ENCODE measurements at regions not wholly inside any gene's neighbourhood (a gene's known extent, or its start where the extent isn't known, plus 50 kb on each side); places are given as distances from the start of the nearest gene placed in this dataset.

GRCh38 chr11:81365496-81365895 lies 1368.2 kb downstream of the FAM181B start:
- DNase-seq (no peak), ATAC-seq (ENCODE audit: insufficient read depth, low FRiP score) (no peak)
- Histone ChIP-seq H3K27me3 (ENCODE audit: control insufficient read depth in 3 of 3, insufficient read depth in 3 of 3, low read length in 2 of 3) (no peaks in the 10 kb centered on the region), H3K4me3 (no peak overlapping the region), H3K9ac (ENCODE audit: insufficient read depth in 1 of 2, low read length in 2 of 2) (no peak overlapping the region), H3K27ac (ENCODE audit: low read depth in 1 of 2, low read length in 1 of 2) (no peak overlapping the region), H3K36me3 (ENCODE audit: control insufficient read depth in 4 of 4, insufficient read depth in 4 of 4, low read length in 4 of 4) (no peaks in the 10 kb centered on the region), H3K4me1 (ENCODE audit: control insufficient read depth in 5 of 5, insufficient read depth in 5 of 5, low read length in 5 of 5) (no peaks in the 10 kb centered on the region), H3K9me3 (ENCODE audit: control insufficient read depth in 4 of 4, insufficient read depth in 3 of 4, low read length in 3 of 4) (peaks cover 0 to 3% (median 0%) of the 10 kb centered on the region in 4 donors)
- TF ChIP-seq CTCF (IDR thresholded peaks at IDR 0.05; ENCODE audit: control extremely low read depth, extremely low read depth), result no peak
- 82 to 83% methylated on average over 4 of the region's 4 CpGs for WGBS, 2 donors

GRCh38 chr11:81359476-81359875 lies 1374.2 kb downstream of the FAM181B start:
- no peak overlapping the region for H3K9ac ChIP-seq (ENCODE audit: insufficient read depth in 1 of 2, low read length in 2 of 2)
- no peak for TF ChIP-seq CTCF (IDR thresholded peaks at IDR 0.05; ENCODE audit: control extremely low read depth, extremely low read depth)
- H3K4me3 ChIP-seq, result no peak overlapping the region
- H3K4me1 ChIP-seq (ENCODE audit: control insufficient read depth in 5 of 5, insufficient read depth in 5 of 5, low read length in 5 of 5), result no peaks in the 10 kb centered on the region
- 86 to 87% methylated on average over 6 of the region's 6 CpGs for WGBS, 2 donors
- H3K36me3 ChIP-seq (ENCODE audit: control insufficient read depth in 4 of 4, insufficient read depth in 4 of 4, low read length in 4 of 4), result no peaks in the 10 kb centered on the region
- ATAC-seq (ENCODE audit: insufficient read depth, low FRiP score) (no peak), DNase-seq (no peak)
- no peaks in the 10 kb centered on the region for H3K27me3 ChIP-seq (ENCODE audit: control insufficient read depth in 3 of 3, insufficient read depth in 3 of 3, low read length in 2 of 3)
- no peak overlapping the region for H3K27ac ChIP-seq (ENCODE audit: low read depth in 1 of 2, low read length in 1 of 2)
- no peaks in the 10 kb centered on the region for H3K9me3 ChIP-seq (ENCODE audit: control insufficient read depth in 4 of 4, insufficient read depth in 3 of 4, low read length in 3 of 4)

GRCh38 chr11:81345609-81346008 lies 1388.1 kb downstream of the FAM181B start:
- no peaks in the 10 kb centered on the region for H3K27me3 ChIP-seq (ENCODE audit: control insufficient read depth in 3 of 3, insufficient read depth in 3 of 3, low read length in 2 of 3)
- H3K9me3 ChIP-seq (ENCODE audit: control insufficient read depth in 4 of 4, insufficient read depth in 3 of 4, low read length in 3 of 4), result no peaks in the 10 kb centered on the region
- DNase-seq (no peak), ATAC-seq (ENCODE audit: insufficient read depth, low FRiP score) (no peak)
- 87% methylated on average over 6 of the region's 6 CpGs for WGBS, 2 donors
- H3K9ac ChIP-seq (ENCODE audit: insufficient read depth in 1 of 2, low read length in 2 of 2), result no peak overlapping the region
- TF ChIP-seq CTCF (IDR thresholded peaks at IDR 0.05; ENCODE audit: control extremely low read depth, extremely low read depth), result no peak
- no peaks in the 10 kb centered on the region for H3K36me3 ChIP-seq (ENCODE audit: control insufficient read depth in 4 of 4, insufficient read depth in 4 of 4, low read length in 4 of 4)
- H3K4me3 ChIP-seq, result no peak overlapping the region
- no peaks in the 10 kb centered on the region for H3K4me1 ChIP-seq (ENCODE audit: control insufficient read depth in 5 of 5, insufficient read depth in 5 of 5, low read length in 5 of 5)
- no peak overlapping the region for H3K27ac ChIP-seq (ENCODE audit: low read depth in 1 of 2, low read length in 1 of 2)

GRCh38 chr11:81342966-81343365 lies 1390.7 kb downstream of the FAM181B start:
- Histone ChIP-seq H3K4me1 (ENCODE audit: control insufficient read depth in 5 of 5, insufficient read depth in 5 of 5, low read length in 5 of 5) (peaks cover 0 to 9% (median 0%) of the 10 kb centered on the region in 5 donors), H3K36me3 (ENCODE audit: control insufficient read depth in 4 of 4, insufficient read depth in 4 of 4, low read length in 4 of 4) (no peaks in the 10 kb centered on the region), H3K9ac (ENCODE audit: insufficient read depth in 1 of 2, low read length in 2 of 2) (no peak overlapping the region), H3K9me3 (ENCODE audit: control insufficient read depth in 4 of 4, insufficient read depth in 3 of 4, low read length in 3 of 4) (no peaks in the 10 kb centered on the region), H3K27ac (ENCODE audit: low read depth in 1 of 2, low read length in 1 of 2) (no peak overlapping the region), H3K27me3 (ENCODE audit: control insufficient read depth in 3 of 3, insufficient read depth in 3 of 3, low read length in 2 of 3) (no peaks in the 10 kb centered on the region), H3K4me3 (no peak overlapping the region)
- DNase-seq (no peak), ATAC-seq (ENCODE audit: insufficient read depth, low FRiP score) (no peak)
- TF ChIP-seq CTCF (IDR thresholded peaks at IDR 0.05; ENCODE audit: control extremely low read depth, extremely low read depth), result no peak

Data from lung (tissue), 11 donors.